ENCODE measurements at regions not wholly inside any gene's neighbourhood (a gene's known extent, or its start where the extent isn't known, plus 50 kb on each side); places are given as distances from the start of the nearest gene placed in this dataset.

GRCh38 chr10:131442271-131442670 is 130.8 kb upstream of the TCERG1L start:
- no peak overlapping the region for H3K27ac Mint-ChIP-seq
- no peak overlapping the region for H3K4me3 ChIP-seq (ENCODE audit: low read length)
- intact Hi-C loops (cut with micrococcal nuclease), result no loop called here
- H3K36me3 ChIP-seq (ENCODE audit: control insufficient read depth, insufficient read depth, low read length), result no peaks in the 10 kb centered on the region
- H3K36me3 Mint-ChIP-seq, result no peaks in the 10 kb centered on the region
- H3K4me1 ChIP-seq (ENCODE audit: control insufficient read depth, insufficient read depth, low read length), result no peaks in the 10 kb centered on the region
- ATAC-seq (no peak), DNase-seq (no peak)
- H3K27me3 ChIP-seq (ENCODE audit: control insufficient read depth, insufficient read depth, low read length), result no peaks in the 10 kb centered on the region
- no peak overlapping the region for H3K4me3 Mint-ChIP-seq
- peaks cover 0 to 8% of the 10 kb centered on the region in 2 donors for H3K27me3 Mint-ChIP-seq (ENCODE audit: low read depth in 2 of 2)
- H3K4me1 Mint-ChIP-seq, result no peaks in the 10 kb centered on the region
- WGBS (ENCODE audit: insufficient coverage), result 66% methylated on average over 7 of the region's 8 CpGs
- no peak for TF ChIP-seq CTCF (IDR thresholded peaks at IDR 0.05)
- no peak overlapping the region for H3K27ac ChIP-seq (ENCODE audit: low read length)
- no peaks in the 10 kb centered on the region for H3K9me3 ChIP-seq (ENCODE audit: control insufficient read depth, insufficient read depth, low read length)
- H3K9me3 Mint-ChIP-seq, result no peaks in the 10 kb centered on the region

DNA sequence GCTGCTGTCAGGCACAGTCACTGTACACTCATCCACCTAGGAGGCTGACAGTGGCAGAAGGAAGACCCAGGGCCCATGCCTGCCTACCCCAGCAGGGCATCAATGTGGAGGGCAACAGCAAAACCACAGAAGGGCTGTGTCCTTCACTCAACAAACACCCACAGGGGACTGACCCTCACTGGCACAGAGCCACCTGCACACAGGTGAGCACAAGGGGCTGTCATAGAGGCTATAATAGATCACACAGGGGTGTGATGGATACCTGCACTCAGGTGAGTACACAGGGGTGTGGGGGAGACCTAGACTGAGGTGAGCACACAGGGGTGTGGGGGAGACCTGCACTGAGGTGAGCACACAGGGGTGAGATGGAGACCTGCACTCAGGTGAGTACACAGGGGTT is 132.8 kb upstream of the TCERG1L start:
- H3K4me1 Mint-ChIP-seq, result no peaks in the 10 kb centered on the region
- no peak overlapping the region for H3K27ac ChIP-seq (ENCODE audit: low read length)
- H3K9me3 Mint-ChIP-seq, result no peaks in the 10 kb centered on the region
- intact Hi-C loops (cut with micrococcal nuclease), result no loop called here
- peaks cover 0 to 8% of the 10 kb centered on the region in 2 donors for H3K27me3 Mint-ChIP-seq (ENCODE audit: low read depth in 2 of 2)
- no peak for TF ChIP-seq CTCF (IDR thresholded peaks at IDR 0.05)
- no peaks in the 10 kb centered on the region for H3K4me1 ChIP-seq (ENCODE audit: control insufficient read depth, insufficient read depth, low read length)
- no peak overlapping the region for H3K4me3 ChIP-seq (ENCODE audit: low read length)
- H3K27me3 ChIP-seq (ENCODE audit: control insufficient read depth, insufficient read depth, low read length), result no peaks in the 10 kb centered on the region
- H3K9me3 ChIP-seq (ENCODE audit: control insufficient read depth, insufficient read depth, low read length), result no peaks in the 10 kb centered on the region
- H3K36me3 Mint-ChIP-seq, result no peaks in the 10 kb centered on the region
- DNase-seq (no peak), ATAC-seq (peak in 1 of 3 donors; percentile 25)
- no peaks in the 10 kb centered on the region for H3K36me3 ChIP-seq (ENCODE audit: control insufficient read depth, insufficient read depth, low read length)
- no peak overlapping the region for H3K27ac Mint-ChIP-seq
- H3K4me3 Mint-ChIP-seq, result no peak overlapping the region

DNA sequence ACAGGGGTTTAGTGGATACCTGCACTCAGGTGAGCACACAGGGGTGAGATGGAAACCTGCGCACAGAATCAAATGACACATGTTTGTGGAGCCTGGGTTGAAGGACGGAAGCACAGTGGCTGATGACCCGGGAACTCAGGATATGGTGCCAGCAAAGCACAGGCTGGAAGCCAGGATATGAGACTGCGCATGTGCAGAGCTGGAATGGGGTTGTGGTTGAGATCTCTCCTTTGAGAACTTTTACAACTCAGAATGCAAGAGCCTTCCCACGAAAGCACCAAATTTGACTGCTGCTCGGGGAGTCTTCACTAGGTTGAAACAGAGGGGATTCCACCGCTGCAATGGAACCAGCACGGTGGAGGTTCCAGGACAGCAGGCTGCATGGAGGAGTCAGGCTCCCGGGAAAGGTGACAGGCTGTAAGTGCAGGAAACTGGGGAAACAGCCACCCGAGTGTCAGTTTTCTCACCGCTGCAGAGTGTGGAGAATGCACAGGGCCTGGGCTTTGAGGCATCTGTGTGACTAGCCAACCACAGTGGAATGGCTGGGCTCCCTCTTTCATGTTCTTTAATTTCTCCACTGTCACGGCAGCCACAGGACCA is 133.4 kb upstream of the TCERG1L start:
- TF ChIP-seq CTCF (IDR thresholded peaks at IDR 0.05), result no peak
- ATAC-seq (no peak), DNase-seq (no peak)
- Mint-ChIP-seq H3K9me3 (no peaks in the 10 kb centered on the region), H3K4me3 (no peak overlapping the region), H3K27ac (no peak overlapping the region), H3K27me3 (ENCODE audit: low read depth in 2 of 2) (peaks cover 0 to 3% of the 10 kb centered on the region in 2 donors), H3K4me1 (no peaks in the 10 kb centered on the region), H3K36me3 (no peaks in the 10 kb centered on the region)
- Histone ChIP-seq H3K36me3 (ENCODE audit: control insufficient read depth, insufficient read depth, low read length) (no peaks in the 10 kb centered on the region), H3K9me3 (ENCODE audit: control insufficient read depth, insufficient read depth, low read length) (no peaks in the 10 kb centered on the region), H3K4me1 (ENCODE audit: control insufficient read depth, insufficient read depth, low read length) (no peaks in the 10 kb centered on the region), H3K4me3 (ENCODE audit: low read length) (no peak overlapping the region), H3K27me3 (ENCODE audit: control insufficient read depth, insufficient read depth, low read length) (no peaks in the 10 kb centered on the region), H3K27ac (ENCODE audit: low read length) (no peak overlapping the region)
- WGBS (ENCODE audit: insufficient coverage), result 42% methylated on average over 12 of the region's 12 CpGs
- intact Hi-C loops (cut with micrococcal nuclease), result no loop called here

GRCh38 chr10:131445623-131446022 is 134.1 kb upstream of the TCERG1L start:
- Mint-ChIP-seq H3K36me3 (no peaks in the 10 kb centered on the region), H3K9me3 (no peaks in the 10 kb centered on the region), H3K27me3 (ENCODE audit: low read depth in 2 of 2) (no peaks in the 10 kb centered on the region), H3K4me3 (no peak overlapping the region), H3K27ac (no peak overlapping the region), H3K4me1 (no peaks in the 10 kb centered on the region)
- Histone ChIP-seq H3K4me1 (ENCODE audit: control insufficient read depth, insufficient read depth, low read length) (no peaks in the 10 kb centered on the region), H3K27ac (ENCODE audit: low read length) (no peak overlapping the region), H3K27me3 (ENCODE audit: control insufficient read depth, insufficient read depth, low read length) (no peaks in the 10 kb centered on the region), H3K4me3 (ENCODE audit: low read length) (no peak overlapping the region), H3K9me3 (ENCODE audit: control insufficient read depth, insufficient read depth, low read length) (no peaks in the 10 kb centered on the region), H3K36me3 (ENCODE audit: control insufficient read depth, insufficient read depth, low read length) (no peaks in the 10 kb centered on the region)
- TF ChIP-seq CTCF (IDR thresholded peaks at IDR 0.05), result no peak
- ATAC-seq, result no peak
- 76% methylated on average over 8 of the region's 8 CpGs for WGBS (ENCODE audit: insufficient coverage)
- DNase-seq, result no peak
- intact Hi-C loops (cut with micrococcal nuclease), result no loop called here

Measured in natural killer cell (primary cell).